GM23248 (cell line): ENCODE measurements at regions not wholly inside any gene's neighbourhood (a gene's known extent, or its start where the extent isn't known, plus 50 kb on each side); places are given as distances from the start of the nearest gene placed in this dataset.

ENCODE experiments used
- EZH2 ChIP-seq: fragments of 200-600 bp; sonication (generic); IDR thresholded peaks from 2 replicates; pipeline ENCODE4 v1.6.1; 2018; ENCODE audit warnings: antibody characterized with exemption, mild to moderate bottlenecking; ENCODE audit not compliant: insufficient read depth, poor library complexity, severe bottlenecking
- EZH2phosphoT487 ChIP-seq: fragments of 200-600 bp; sonication (generic); IDR thresholded peaks from 2 replicates; pipeline ENCODE4 v1.6.1; 2018; ENCODE audit warnings: antibody characterized with exemption, moderate library complexity, mild to moderate bottlenecking, low read depth; ENCODE audit not compliant: insufficient read depth

GRCh38 chr9:16314476-16314875 lies 556.0 kb downstream of the BNC2 start:
- no peak for TF ChIP-seq EZH2phosphoT487
- TF ChIP-seq EZH2: no peak
